CD4-positive, alpha-beta T cell (primary cell): ENCODE measurements at regions not wholly inside any gene's neighbourhood (a gene's known extent, or its start where the extent isn't known, plus 50 kb on each side); places are given as distances from the start of the nearest gene placed in this dataset.

Source experiments
- ATAC-seq: fragments of 200-7000 bp; cut with Tn5 transposase; one replicate; pipeline ENCODE4 v1.10.0; 2022; ENCODE audit warnings: mild to moderate bottlenecking; ENCODE audit not compliant: poor library complexity
- CTCF ChIA-PET: fragments of 350-600 bp; sonication (Branson Sonifier 250); formaldehyde crosslinking; loops from one replicate; lab custom pipeline; 2021; ENCODE audit warnings: antibody characterized with exemption, inconsistent platforms; lab: Charles Lee
- POLR2A ChIA-PET: fragments of 350-600 bp; sonication (Branson Sonifier 250); formaldehyde crosslinking; loops from one replicate; lab custom pipeline; 2021; ENCODE audit warnings: antibody characterized with exemption, inconsistent platforms; lab: Charles Lee
- DNase-seq, 14 experiments: peaks; one replicate each; pipeline ENCODE4 v3.0.0-alpha.2; 2013 to 2020; ENCODE audit warnings: mixed read lengths in 2 of 14
- H3K27ac ChIP-seq, 2 donors: one replicate each; pipeline versions ENCODE4 v1.5.1 to v1.7.0; 2013; ENCODE audit warnings: low read length in 2 of 2, low read depth in 1 of 2, mild to moderate bottlenecking in 1 of 2
- H3K27me3 ChIP-seq, 2 experiments: 1 replicate in 1 of 2; 2 replicates in 1 of 2; pipeline versions ENCODE4 v1.6.1 to v1.7.0; 2013; ENCODE audit warnings: low read length in 2 of 2, control low read depth in 1 of 2, mild to moderate bottlenecking in 1 of 2, moderate library complexity in 1 of 2; ENCODE audit not compliant: insufficient read depth in 2 of 2, control insufficient read depth in 1 of 2
- H3K36me3 ChIP-seq: one replicate; pipeline ENCODE4 v1.6.1; 2013; ENCODE audit warnings: low read length, control low read depth; ENCODE audit not compliant: insufficient read depth
- H3K4me1 ChIP-seq: one replicate; pipeline ENCODE4 v1.6.1; 2013; ENCODE audit warnings: low read length, control low read depth; ENCODE audit not compliant: insufficient read depth
- H3K4me3 ChIP-seq: one replicate; pipeline ENCODE4 v1.5.1; 2013; ENCODE audit warnings: mild to moderate bottlenecking, low read length, moderate library complexity
- H3K9me3 ChIP-seq, 2 experiments: 1 replicate in 1 of 2; 2 replicates in 1 of 2; pipeline versions ENCODE4 v1.6.1 to v1.7.0; 2013; ENCODE audit warnings: low read length in 2 of 2, mild to moderate bottlenecking in 2 of 2, control low read depth in 1 of 2, moderate library complexity in 1 of 2; ENCODE audit not compliant: control insufficient read depth in 1 of 2, insufficient read depth in 1 of 2
- H3K27ac Mint-ChIP-seq: one replicate; pipeline ENCODE4 v1.8.0; 2020; ENCODE audit warnings: mixed read lengths
- H3K27me3 Mint-ChIP-seq: one replicate; pipeline ENCODE4 v1.8.0; 2021; ENCODE audit warnings: mixed read lengths
- H3K36me3 Mint-ChIP-seq: one replicate; pipeline ENCODE4 v1.8.0; 2021; ENCODE audit warnings: low read depth, mixed read lengths
- H3K4me1 Mint-ChIP-seq: one replicate; pipeline ENCODE4 v1.8.0; 2021; ENCODE audit warnings: low read depth, mixed read lengths
- H3K4me3 Mint-ChIP-seq: one replicate; pipeline ENCODE4 v1.8.0; 2020; ENCODE audit warnings: mild to moderate bottlenecking, mixed read lengths
- H3K9me3 Mint-ChIP-seq: one replicate; pipeline ENCODE4 v1.8.0; 2020; ENCODE audit warnings: mixed read lengths
- CTCF ChIP-seq: fragments of 200-600 bp; IDR thresholded peaks from one replicate; pipeline ENCODE4 v1.8.0; 2022; ENCODE audit warnings: antibody characterized with exemption, mild to moderate bottlenecking
- intact Hi-C, 2 experiments: fragments of 100-400 bp; cut with DNase I in 1 of 2; cut with micrococcal nuclease in 1 of 2; formaldehyde crosslinking; loops; one replicate each; pipeline versions ENCODE4 v1.15.1 to v1.9.0; 2023 to 2025; cut with DNase I, micrococcal nuclease

GRCh38 chr5:132130918-132131715 is 57.5 kb downstream of the CSF2 start:
- Histone ChIP-seq H3K9me3 (no peaks in the 10 kb centered on the region), H3K4me3 (no peak overlapping the region), H3K27ac (no peak overlapping the region), H3K36me3 (no peaks in the 10 kb centered on the region), H3K4me1 (peaks cover 2% of the 10 kb centered on the region), H3K27me3 (no peaks in the 10 kb centered on the region)
- no peak overlapping the region for H3K4me3 Mint-ChIP-seq
- no peak for TF ChIP-seq CTCF
- H3K27ac Mint-ChIP-seq, result no peak overlapping the region
- ChIA-PET CTCF (no interaction called here), POLR2A (no interaction called here)
- DNase-seq (no peak), ATAC-seq (no peak)
- peaks cover 13% of the 10 kb centered on the region for H3K27me3 Mint-ChIP-seq
- H3K4me1 Mint-ChIP-seq, result no peaks in the 10 kb centered on the region
- peaks cover 2% of the 10 kb centered on the region for H3K9me3 Mint-ChIP-seq
- intact Hi-C loops, result no loop called here
- no peaks in the 10 kb centered on the region for H3K36me3 Mint-ChIP-seq

GRCh38 chr5:132132138-132132537 is 58.5 kb downstream of the CSF2 start:
- no peak for TF ChIP-seq CTCF
- ChIA-PET POLR2A (no interaction called here), CTCF (no interaction called here)
- Histone ChIP-seq H3K4me1 (peaks cover 2% of the 10 kb centered on the region), H3K36me3 (no peaks in the 10 kb centered on the region), H3K9me3 (no peaks in the 10 kb centered on the region), H3K4me3 (no peak overlapping the region), H3K27ac (no peak overlapping the region), H3K27me3 (no peaks in the 10 kb centered on the region)
- DNase-seq (no peak), ATAC-seq (no peak)
- no peaks in the 10 kb centered on the region for H3K4me1 Mint-ChIP-seq
- H3K9me3 Mint-ChIP-seq, result peaks cover 2% of the 10 kb centered on the region
- intact Hi-C loops, result no loop called here
- H3K36me3 Mint-ChIP-seq, result no peaks in the 10 kb centered on the region
- H3K27me3 Mint-ChIP-seq, result peaks cover 22% of the 10 kb centered on the region
- H3K4me3 Mint-ChIP-seq, result no peak overlapping the region
- H3K27ac Mint-ChIP-seq, result no peak overlapping the region

- intact Hi-C loops, result loop anchor here (1.0 kb wide), 2 partner anchors 69 to 70 kb away; no protein-coding TSS in a partner anchor
- no peak overlapping the region for H3K4me3 ChIP-seq
- H3K27me3 ChIP-seq, result no peaks in the 10 kb centered on the region
- H3K27ac ChIP-seq, result no peak overlapping the region
- H3K4me1 Mint-ChIP-seq, result no peaks in the 10 kb centered on the region
- peaks cover 27% of the 10 kb centered on the region for H3K27me3 Mint-ChIP-seq
- no peak overlapping the region for H3K27ac Mint-ChIP-seq
- no peak overlapping the region for H3K4me3 Mint-ChIP-seq
- ChIA-PET POLR2A (interaction anchor here (0.5 to 1.5 kb wide), 2 partner anchors 69 to 73 kb away, joined by 4 read pairs; no protein-coding TSS in a partner anchor), CTCF (interaction anchor here (1.8 kb wide), 1 partner anchor 71 kb away, joined by 4 read pairs; no protein-coding TSS in a partner anchor)
- DNase-seq (peak in 3 of 14 experiments; percentile 37 to 48 (median 44)), ATAC-seq (no peak)
- no peaks in the 10 kb centered on the region for H3K9me3 ChIP-seq
- TF ChIP-seq CTCF, result peak; percentile 29
- no peaks in the 10 kb centered on the region for H3K36me3 Mint-ChIP-seq
- H3K4me1 ChIP-seq, result peaks cover 2% of the 10 kb centered on the region
- no peaks in the 10 kb centered on the region for H3K36me3 ChIP-seq
- H3K9me3 Mint-ChIP-seq, result no peaks in the 10 kb centered on the region
These were observed 60.8 kb downstream of the CSF2 start for GRCh38 chr5:132134384-132134783.
